ENCODE measurements at regions not wholly inside any gene's neighbourhood (a gene's known extent, or its start where the extent isn't known, plus 50 kb on each side); places are given as distances from the start of the nearest gene placed in this dataset.

GRCh38 chr2:49754381-49754780 lies 600.1 kb upstream of the FSHR start:
- no peak overlapping the region for H3K4me3 ChIP-seq
- ATAC-seq = no peak
- H3K27ac ChIP-seq (ENCODE audit: low read depth) = no peak overlapping the region
- no peak overlapping the region for H3K4me2 ChIP-seq
- TF ChIP-seq POLR2AphosphoS5 (IDR thresholded peaks at IDR 0.05; ENCODE audit: low read depth) (no peak), ZNF114 (CRISPR knock-in tag; IDR thresholded peaks at IDR 0.05) (no peak), EZH2phosphoT487 (IDR thresholded peaks at IDR 0.05; ENCODE audit: unreplicated experiment) (no peak), ZNF331 (CRISPR knock-in tag; IDR thresholded peaks at IDR 0.05; ENCODE audit: low read depth) (no peak), JUNB (IDR thresholded peaks at IDR 0.05; ENCODE audit: unreplicated experiment) (no peak), NANOG (IDR thresholded peaks at IDR 0.05; ENCODE audit: borderline replicate concordance) (no peak), STAT1 (IDR thresholded peaks at IDR 0.05; ENCODE audit: unreplicated experiment) (no peak)
- TF ChIP-seq, protein P1, sequence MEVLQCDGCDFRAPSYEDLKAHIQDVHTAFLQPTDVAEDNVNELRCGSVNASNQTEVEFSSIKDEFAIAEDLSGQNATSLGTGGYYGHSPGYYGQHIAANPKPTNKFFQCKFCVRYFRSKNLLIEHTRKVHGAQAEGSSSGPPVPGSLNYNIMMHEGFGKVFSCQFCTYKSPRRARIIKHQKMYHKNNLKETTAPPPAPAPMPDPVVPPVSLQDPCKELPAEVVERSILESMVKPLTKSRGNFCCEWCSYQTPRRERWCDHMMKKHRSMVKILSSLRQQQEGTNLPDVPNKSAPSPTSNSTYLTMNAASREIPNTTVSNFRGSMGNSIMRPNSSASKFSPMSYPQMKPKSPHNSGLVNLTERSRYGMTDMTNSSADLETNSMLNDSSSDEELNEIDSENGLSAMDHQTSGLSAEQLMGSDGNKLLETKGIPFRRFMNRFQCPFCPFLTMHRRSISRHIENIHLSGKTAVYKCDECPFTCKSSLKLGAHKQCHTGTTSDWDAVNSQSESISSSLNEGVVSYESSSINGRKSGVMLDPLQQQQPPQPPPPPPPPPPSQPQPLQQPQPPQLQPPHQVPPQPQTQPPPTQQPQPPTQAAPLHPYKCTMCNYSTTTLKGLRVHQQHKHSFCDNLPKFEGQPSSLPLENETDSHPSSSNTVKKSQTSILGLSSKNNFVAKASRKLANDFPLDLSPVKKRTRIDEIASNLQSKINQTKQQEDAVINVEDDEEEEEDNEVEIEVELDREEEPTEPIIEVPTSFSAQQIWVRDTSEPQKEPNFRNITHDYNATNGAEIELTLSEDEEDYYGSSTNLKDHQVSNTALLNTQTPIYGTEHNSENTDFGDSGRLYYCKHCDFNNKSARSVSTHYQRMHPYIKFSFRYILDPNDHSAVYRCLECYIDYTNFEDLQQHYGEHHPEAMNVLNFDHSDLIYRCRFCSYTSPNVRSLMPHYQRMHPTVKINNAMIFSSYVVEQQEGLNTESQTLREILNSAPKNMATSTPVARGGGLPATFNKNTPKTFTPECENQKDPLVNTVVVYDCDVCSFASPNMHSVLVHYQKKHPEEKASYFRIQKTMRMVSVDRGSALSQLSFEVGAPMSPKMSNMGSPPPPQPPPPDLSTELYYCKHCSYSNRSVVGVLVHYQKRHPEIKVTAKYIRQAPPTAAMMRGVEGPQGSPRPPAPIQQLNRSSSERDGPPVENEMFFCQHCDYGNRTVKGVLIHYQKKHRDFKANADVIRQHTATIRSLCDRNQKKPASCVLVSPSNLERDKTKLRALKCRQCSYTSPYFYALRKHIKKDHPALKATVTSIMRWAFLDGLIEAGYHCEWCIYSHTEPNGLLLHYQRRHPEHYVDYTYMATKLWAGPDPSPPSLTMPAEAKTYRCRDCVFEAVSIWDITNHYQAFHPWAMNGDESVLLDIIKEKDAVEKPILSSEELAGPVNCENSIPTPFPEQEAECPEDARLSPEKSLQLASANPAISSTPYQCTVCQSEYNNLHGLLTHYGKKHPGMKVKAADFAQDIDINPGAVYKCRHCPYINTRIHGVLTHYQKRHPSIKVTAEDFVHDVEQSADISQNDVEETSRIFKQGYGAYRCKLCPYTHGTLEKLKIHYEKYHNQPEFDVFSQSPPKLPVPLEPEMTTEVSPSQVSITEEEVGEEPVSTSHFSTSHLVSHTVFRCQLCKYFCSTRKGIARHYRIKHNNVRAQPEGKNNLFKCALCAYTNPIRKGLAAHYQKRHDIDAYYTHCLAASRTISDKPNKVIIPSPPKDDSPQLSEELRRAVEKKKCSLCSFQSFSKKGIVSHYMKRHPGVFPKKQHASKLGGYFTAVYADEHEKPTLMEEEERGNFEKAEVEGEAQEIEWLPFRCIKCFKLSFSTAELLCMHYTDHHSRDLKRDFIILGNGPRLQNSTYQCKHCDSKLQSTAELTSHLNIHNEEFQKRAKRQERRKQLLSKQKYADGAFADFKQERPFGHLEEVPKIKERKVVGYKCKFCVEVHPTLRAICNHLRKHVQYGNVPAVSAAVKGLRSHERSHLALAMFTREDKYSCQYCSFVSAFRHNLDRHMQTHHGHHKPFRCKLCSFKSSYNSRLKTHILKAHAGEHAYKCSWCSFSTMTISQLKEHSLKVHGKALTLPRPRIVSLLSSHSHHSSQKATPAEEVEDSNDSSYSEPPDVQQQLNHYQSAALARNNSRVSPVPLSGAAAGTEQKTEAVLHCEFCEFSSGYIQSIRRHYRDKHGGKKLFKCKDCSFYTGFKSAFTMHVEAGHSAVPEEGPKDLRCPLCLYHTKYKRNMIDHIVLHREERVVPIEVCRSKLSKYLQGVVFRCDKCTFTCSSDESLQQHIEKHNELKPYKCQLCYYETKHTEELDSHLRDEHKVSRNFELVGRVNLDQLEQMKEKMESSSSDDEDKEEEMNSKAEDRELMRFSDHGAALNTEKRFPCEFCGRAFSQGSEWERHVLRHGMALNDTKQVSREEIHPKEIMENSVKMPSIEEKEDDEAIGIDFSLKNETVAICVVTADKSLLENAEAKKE (CRISPR knock-in tag; IDR thresholded peaks at IDR 0.05) = no peak
- TF ChIP-seq, protein P2, sequence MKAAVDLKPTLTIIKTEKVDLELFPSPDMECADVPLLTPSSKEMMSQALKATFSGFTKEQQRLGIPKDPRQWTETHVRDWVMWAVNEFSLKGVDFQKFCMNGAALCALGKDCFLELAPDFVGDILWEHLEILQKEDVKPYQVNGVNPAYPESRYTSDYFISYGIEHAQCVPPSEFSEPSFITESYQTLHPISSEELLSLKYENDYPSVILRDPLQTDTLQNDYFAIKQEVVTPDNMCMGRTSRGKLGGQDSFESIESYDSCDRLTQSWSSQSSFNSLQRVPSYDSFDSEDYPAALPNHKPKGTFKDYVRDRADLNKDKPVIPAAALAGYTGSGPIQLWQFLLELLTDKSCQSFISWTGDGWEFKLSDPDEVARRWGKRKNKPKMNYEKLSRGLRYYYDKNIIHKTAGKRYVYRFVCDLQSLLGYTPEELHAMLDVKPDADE (IDR thresholded peaks at IDR 0.05) = no peak
- TF ChIP-seq, protein P3, sequence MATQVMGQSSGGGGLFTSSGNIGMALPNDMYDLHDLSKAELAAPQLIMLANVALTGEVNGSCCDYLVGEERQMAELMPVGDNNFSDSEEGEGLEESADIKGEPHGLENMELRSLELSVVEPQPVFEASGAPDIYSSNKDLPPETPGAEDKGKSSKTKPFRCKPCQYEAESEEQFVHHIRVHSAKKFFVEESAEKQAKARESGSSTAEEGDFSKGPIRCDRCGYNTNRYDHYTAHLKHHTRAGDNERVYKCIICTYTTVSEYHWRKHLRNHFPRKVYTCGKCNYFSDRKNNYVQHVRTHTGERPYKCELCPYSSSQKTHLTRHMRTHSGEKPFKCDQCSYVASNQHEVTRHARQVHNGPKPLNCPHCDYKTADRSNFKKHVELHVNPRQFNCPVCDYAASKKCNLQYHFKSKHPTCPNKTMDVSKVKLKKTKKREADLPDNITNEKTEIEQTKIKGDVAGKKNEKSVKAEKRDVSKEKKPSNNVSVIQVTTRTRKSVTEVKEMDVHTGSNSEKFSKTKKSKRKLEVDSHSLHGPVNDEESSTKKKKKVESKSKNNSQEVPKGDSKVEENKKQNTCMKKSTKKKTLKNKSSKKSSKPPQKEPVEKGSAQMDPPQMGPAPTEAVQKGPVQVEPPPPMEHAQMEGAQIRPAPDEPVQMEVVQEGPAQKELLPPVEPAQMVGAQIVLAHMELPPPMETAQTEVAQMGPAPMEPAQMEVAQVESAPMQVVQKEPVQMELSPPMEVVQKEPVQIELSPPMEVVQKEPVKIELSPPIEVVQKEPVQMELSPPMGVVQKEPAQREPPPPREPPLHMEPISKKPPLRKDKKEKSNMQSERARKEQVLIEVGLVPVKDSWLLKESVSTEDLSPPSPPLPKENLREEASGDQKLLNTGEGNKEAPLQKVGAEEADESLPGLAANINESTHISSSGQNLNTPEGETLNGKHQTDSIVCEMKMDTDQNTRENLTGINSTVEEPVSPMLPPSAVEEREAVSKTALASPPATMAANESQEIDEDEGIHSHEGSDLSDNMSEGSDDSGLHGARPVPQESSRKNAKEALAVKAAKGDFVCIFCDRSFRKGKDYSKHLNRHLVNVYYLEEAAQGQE (IDR thresholded peaks at IDR 0.05; ENCODE audit: unreplicated experiment) = no peak
- TF ChIP-seq, protein P4, sequence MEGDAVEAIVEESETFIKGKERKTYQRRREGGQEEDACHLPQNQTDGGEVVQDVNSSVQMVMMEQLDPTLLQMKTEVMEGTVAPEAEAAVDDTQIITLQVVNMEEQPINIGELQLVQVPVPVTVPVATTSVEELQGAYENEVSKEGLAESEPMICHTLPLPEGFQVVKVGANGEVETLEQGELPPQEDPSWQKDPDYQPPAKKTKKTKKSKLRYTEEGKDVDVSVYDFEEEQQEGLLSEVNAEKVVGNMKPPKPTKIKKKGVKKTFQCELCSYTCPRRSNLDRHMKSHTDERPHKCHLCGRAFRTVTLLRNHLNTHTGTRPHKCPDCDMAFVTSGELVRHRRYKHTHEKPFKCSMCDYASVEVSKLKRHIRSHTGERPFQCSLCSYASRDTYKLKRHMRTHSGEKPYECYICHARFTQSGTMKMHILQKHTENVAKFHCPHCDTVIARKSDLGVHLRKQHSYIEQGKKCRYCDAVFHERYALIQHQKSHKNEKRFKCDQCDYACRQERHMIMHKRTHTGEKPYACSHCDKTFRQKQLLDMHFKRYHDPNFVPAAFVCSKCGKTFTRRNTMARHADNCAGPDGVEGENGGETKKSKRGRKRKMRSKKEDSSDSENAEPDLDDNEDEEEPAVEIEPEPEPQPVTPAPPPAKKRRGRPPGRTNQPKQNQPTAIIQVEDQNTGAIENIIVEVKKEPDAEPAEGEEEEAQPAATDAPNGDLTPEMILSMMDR (conservative IDR thresholded peaks at IDR 0.05; ENCODE audit: low read depth in 2 of 2) = no peak
- no peaks in the 10 kb centered on the region for H3K27me3 ChIP-seq (ENCODE audit: insufficient read depth)
- Mint-ChIP-seq H3K4me1 (no peaks in the 10 kb centered on the region; the same call in 2 of the 3 replicates), H3K27me3 (ENCODE audit: insufficient read depth, low read depth, poor library complexity) (no peaks in the 10 kb centered on the region), H3K4me3 (no peak overlapping the region), H3K36me3 (ENCODE audit: low read depth) (no peaks in the 10 kb centered on the region), H3K9me3 (no peaks in the 10 kb centered on the region), H3K27ac (no peak overlapping the region)
- H3K9me2 ChIP-seq (ENCODE audit: insufficient read depth) = no peaks in the 10 kb centered on the region
- no peak overlapping the region for H2AFZ ChIP-seq
- no peaks in the 10 kb centered on the region for H3K36me3 ChIP-seq (ENCODE audit: insufficient read depth)
- no peaks in the 10 kb centered on the region for H3K79me2 ChIP-seq (replicated peaks; ENCODE audit: insufficient read depth)
- H3K4me1 ChIP-seq (ENCODE audit: insufficient read depth) = peaks cover 8% of the 10 kb centered on the region; the same call in 1 of the 2 replicates
- no peak for DNase-seq (ENCODE audit: low spot score)
- H3F3A ChIP-seq (replicated peaks; ENCODE audit: low read depth) = no peaks in the 10 kb centered on the region
- no peaks in the 10 kb centered on the region for H4K20me1 ChIP-seq (replicated peaks; ENCODE audit: insufficient read depth)

Measured in GM23338 (cell line).